HG03139 (cell line): ENCODE measurements at regions not wholly inside any gene's neighbourhood (a gene's known extent, or its start where the extent isn't known, plus 50 kb on each side); places are given as distances from the start of the nearest gene placed in this dataset.
"Not testable (repeated sequence)": the region's sequence is repeated elsewhere in the genome, so short reads cannot be mapped to it uniquely, and the experiment has no call there.

Experiments
- ATAC-seq: cut with Tn5 transposase; IDR thresholded peaks from one replicate; pipeline ENCODE4 v1.9.1; 2021; ENCODE audit not compliant: unreplicated experiment

DNA sequence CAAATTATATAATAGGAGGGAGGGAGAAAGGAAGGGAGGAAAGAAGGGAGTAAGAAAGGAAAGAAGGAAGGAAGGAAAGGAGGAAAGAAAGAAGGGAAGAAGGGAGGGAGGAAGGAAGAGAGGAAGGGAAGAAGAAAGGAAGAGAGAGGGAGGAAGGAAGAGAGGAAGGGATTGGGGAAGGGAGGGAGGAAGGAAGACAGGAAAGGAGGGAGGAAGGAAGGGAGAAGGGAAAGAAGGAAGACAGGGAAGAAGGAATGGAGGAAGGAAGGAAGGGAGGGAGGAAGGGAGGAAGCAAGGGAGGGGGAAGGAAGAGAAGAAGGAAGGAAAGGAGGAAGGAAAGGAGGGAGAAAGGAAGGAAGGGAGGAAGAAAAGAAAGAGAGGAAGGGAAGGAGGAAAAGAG, 660.5 kb downstream of the EPM2A start:
- ATAC-seq: no peak

DNA sequence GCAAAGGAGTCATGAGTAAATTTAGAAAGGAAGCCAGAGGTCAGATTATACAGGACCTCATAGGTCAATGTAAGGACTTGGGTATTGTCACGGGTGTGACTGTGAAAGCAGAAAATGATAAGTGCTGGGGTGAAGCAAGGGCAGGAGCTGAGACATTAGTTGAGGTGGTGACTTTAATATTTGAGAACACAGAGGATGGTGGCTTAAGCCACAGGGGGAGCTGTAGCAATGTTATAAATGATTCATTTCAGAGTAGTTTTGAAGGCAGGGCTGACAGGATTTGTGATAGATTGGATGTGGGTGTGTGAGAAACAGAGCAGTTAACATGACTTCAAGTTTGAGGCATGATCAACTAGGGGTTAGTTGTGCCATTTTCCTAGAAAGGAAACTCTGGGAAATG, 659.9 kb downstream of the EPM2A start:
- ATAC-seq: no peak

DNA sequence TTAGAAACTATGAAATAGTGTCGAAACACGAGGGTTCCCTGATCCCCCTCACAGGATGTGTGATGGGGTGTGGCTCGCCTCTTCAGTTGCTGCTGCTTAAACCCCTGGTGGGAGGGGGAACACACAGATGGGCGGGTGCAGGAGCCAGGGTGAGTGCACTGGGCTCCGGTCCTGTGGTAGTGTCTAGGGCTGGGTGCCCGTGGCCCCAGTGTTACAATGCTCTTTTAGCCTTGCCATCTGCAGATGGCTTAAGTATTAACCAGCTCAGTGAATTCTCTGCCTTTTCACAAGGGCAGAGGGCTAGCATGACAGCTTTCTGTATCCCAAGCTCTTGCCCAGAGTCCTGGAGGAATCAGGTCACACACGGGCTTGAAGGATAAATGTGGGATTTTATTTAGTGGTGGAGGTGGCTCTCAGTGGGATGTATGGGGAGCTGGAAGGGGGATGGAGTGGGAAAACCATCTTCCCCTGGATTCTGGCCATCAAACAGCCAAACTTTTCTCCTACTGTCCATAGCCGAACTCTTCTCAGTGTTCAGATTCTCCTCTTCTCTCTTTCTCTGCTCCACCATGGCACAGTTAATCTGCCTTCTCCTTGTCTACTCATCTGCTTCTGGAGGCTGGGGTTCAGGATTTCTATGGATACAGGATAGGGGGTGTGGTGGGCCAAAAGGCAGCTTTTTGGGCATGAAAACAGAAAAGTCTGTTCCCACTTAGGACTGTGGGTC, 659.0 kb downstream of the EPM2A start:
- no peak for ATAC-seq

DNA sequence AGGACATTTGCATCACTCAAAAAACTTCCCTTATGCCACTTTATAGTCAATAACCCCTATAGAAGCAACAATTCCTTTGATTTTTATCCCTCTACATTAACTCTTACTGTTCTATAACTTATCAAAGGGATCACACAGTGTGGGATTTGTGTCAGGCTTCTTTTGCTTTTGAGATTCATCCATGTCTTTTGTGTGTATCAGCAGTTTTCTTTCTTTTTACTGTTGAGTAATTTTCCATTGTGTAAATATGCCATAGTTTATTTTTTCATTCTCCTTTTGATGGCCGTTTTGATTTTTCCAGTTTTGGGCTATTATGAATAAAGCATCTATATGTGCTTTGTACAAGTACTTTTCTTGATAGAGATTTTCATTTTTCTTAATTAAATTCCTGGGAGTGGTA, 657.9 kb downstream of the EPM2A start:
- no peak for ATAC-seq

DNA sequence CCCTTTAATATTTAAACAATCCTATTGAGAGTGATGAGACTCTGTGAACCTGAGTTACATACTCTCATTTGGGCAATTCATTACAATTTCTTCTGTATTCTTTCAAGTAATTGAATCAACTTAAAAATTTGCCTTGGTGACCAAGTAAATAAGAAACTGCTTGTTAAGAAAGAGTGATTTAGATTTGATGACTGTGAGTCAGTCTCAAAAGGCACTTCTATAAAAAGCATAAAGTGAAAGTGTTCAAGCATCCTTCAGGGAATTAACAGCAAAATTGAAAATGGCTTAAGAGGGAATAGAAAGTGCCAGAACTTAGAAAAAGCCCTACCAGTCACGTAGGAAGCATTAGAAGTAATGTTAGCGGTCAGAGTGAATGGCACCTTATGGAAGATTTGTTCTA, 654.7 kb downstream of the EPM2A start:
- ATAC-seq: no peak

DNA sequence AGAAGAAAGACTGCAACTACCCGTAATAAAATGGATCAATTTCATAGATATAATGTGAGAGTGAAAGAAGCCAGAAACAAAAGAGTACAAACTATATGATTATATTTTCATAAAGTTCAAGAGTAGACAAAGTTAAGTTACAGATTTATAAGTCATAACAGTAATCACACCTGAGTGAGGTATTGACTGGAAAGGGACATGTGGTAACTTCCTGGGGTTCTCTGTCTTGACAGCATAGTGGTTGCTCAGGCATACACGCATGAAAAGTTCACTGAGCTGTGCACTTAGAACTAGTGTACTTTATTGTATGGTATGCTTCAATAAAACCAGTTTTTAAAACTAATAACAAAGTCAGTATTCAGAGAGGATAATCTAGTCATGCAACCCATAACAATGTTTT, 653.6 kb downstream of the EPM2A start:
- ATAC-seq: no peak

DNA sequence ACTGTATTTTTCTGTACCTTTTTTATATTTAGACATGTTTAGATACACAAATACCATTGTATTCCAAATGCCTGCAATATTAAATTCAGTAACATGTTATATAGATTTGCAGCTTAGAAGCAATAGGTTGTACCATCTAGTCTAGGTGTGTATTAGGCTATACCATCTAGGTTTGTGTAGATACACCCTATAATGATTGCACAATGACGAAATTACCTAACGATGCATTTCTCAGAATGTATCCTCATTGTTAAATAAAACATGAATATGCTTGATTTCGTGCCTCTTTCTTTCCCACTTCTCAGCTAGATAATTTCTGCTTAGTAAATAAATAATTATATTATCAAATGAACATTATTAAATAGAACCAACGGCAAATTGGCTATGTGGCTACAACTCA, 653.0 kb downstream of the EPM2A start:
- no peak for ATAC-seq

DNA sequence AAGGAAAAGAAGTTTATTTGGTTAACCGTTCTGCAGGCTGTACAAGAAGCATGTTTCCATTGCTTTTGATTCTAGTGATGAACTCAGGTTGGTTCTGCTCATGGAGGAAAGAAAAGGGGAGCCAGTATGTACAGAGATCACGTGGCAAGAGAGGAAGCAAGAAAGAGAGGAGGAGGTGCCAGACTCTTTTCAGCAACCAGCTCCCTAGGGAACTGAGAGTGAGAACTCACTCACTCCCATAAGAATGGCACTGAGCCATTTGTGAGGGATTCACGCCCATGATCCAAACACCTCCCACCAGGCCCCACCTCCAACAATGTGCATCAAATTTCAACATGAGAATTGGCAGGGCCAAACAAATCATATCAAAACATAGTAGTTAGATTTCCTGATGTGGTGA, 649.1 kb downstream of the EPM2A start:
- no peak for ATAC-seq

DNA sequence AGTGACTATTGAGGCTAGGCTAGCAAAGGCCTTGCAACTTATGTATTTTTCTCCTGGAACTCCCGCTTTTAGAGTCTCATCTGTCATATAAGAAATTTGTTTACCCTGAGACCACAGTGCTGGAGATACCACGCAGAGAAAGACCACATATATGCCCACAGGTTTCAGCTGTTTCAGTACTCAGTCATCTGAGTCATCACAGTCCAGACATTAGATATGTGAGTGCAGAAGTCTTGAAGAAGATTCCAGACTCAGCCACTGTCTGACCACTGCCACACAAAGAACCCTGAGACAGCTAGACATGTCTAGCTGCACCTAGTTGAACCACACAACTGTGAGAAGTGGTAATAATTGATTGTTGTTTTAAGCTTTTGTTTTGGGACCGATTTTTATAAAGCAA, 648.3 kb downstream of the EPM2A start:
- no peak for ATAC-seq

DNA sequence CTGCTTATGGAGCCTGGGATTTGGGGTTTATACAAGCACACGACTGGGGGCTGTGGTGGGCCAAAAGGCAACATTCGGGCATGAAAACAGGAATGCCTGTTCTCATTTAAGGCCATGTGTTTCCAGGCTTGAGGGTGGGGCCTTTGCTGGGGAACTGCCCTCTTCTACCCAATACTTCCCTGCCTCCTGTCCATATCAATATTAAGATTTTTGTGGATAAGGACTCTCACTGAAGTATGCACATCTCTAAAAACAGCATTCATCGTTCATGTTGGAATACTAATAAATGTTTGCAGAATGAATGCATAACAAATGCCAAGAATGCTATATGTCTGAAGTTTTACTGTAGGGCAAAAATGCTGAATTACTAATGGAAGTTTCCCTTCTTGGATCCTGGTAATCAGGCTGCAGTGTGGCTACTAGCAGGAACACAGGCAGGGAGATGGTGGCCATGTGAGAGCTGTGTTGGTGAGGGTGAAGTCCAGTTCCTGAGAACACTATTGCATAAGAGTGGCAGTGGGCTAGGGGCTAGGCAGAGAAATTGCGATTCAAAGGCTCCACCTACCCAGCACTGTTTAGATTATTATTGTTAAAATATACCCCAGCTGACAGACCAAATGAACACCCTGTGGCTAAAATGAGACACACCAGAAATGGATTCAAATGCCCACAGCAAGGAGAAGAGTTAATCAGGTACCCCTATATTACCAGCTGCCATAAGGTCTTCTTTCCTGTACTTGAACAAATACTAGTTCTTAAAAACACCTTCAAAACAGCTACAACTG, 644.3 kb downstream of the EPM2A start:
- no peak for ATAC-seq

DNA sequence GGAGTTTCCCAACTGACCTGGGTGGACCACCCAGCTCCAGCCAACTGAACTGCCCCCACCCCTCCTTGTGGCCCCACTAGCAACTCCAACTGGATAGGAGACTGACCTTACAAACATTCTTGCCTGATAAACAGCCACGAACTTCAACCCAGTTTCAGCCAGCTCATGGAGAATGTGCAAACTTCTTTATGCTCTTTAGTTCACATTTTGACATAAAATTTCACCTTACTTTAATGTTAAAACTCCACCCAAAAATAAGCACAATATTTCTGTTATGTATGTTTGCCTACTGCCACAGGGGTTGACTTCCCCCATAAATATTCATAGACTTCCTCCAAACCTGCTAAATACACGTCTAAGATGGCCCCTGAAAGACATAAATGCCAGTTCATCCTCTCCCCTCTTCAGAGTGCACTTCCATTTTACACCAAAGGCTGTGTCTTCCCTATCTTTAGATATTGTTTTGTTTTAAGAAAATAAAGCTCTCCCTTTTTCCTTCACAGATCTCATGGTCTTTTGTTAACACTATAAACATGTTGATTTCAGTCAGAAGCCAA, 643.7 kb downstream of the EPM2A start:
- ATAC-seq: no peak

DNA sequence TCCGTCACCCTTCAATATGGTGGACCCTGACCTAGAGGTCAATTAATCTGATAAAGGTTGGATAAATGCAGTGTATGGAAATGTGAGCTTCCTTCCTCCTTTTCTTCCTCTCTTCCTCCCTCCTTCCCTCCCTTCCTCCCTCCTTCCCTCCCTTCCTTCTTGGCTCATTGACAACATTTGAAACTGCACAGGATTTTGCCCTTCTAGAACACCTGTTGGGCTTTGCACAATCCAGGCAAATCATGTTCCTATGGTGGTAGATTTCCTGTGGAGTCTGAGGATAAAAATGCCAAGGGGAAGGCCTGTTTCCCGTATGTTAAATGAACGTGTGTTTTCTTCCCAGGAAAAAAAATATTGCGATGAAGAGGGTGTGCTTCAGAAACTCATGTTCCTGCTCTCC, 642.8 kb downstream of the EPM2A start:
- no peak for ATAC-seq

DNA sequence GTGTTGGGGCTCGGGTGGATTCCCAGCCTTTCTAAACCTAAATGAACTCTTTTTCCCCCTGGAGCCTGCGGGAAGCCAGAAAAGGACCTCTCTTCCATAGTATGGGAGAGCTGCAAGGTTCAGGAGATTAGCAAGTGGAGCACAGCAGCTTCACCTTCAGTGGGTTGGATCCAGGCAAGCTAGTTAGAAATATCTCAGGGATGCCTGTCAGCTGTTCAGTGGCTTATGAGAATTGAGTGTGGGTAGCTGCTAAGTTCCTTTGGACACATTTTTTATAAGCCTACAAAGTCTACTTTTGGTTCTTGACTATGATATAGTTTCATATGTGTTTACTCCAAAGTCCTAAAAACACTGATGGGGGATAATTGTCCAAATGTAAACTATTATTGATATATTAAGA, 642.1 kb downstream of the EPM2A start:
- no peak for ATAC-seq

DNA sequence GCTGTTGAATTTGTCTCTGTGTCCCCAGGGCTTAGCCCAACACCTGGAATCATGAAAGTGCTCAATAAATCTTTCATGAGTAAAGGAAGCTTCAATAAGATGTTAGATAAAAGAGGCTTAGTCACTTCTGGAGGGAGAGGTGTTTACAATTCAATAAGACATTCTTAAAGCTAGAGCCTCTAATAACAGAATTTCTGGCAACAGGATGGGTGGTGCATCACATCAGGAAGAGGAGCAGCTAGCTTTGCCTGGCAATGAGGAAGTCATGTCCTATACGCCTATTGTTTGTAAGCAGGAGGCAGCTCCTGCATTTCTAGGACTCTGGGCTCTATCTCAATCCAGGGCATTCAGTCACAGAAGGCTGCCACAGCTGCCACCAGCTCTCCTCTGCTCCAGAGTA, 638.5 kb downstream of the EPM2A start:
- ATAC-seq: no peak

DNA sequence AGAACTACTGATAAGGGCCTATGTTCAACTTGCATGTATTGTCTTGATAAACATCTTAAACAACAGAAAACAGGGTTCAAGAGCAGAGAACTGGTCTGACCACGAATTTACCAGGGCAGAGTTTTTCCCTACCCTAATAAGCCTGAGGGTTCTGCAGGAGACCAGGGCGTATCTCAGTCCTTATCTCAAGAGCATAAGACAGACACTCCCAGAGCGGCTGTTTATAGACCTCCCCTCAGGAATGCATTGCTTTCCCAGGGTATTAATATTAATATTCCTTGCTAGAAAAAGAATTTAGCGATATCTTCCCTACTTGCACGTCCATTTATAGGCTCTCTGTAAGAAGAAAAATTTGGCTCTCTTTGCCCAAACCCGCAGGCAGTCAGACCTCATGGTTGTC, 637.2 kb downstream of the EPM2A start:
- ATAC-seq: not testable (repeated sequence)

DNA sequence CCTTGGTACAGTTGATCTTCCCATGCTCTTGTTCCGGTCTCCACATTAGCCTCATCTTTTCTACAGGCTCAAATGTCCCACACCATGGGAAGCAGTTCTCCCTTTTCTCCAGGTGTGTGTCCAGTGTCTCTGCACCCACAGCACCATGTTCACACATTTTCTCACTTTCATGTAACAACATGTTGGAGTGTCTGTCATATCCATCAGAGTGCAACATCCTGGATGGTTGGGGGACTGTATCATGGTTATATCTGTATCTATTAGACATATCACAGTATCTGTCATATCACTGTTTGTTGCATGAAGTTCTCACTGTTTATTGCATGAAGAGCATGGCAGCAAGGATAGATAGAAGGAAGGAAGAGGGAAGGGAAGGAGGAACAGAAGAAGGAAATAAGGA, 635.6 kb downstream of the EPM2A start:
- no peak for ATAC-seq

DNA sequence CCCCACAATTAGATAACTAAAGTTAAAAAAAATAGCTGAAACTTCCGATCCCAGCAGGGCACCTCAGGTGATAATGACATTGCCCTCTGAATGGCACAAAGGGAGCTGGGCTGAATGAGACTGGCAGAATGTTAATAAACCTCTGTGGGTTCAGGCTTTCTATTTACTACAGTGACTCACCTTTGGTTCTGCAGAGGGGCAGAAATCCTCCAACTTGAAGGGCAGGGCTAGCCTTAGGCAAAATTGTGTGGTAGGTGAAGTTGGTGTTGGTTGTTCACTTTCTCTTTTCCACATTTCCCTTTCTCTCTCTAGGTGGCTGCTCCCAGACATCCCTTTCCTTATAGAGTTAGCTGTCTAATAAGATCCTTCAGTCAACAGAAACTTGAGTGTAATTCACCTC, 625.2 kb downstream of the EPM2A start:
- ATAC-seq: no peak

DNA sequence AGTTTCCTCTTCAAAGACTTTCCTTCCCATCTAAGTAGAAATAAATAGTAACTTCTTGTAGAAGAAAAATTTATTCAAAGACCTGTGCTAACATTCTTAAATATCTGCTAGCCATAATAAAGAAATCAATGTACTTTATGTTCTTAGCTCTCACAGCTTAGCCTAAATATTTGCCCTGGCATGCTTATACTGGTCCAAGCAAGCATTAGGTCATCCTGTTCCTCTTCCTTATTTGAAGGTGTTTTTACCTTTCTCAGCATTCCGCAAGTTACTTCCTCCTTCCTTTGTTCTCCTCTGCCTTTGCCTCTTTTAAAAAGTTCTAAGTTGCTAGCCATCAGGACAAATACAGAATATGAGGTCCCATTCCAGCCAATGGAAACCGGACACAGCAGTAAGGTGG, 623.9 kb downstream of the EPM2A start:
- not testable (repeated sequence) for ATAC-seq

DNA sequence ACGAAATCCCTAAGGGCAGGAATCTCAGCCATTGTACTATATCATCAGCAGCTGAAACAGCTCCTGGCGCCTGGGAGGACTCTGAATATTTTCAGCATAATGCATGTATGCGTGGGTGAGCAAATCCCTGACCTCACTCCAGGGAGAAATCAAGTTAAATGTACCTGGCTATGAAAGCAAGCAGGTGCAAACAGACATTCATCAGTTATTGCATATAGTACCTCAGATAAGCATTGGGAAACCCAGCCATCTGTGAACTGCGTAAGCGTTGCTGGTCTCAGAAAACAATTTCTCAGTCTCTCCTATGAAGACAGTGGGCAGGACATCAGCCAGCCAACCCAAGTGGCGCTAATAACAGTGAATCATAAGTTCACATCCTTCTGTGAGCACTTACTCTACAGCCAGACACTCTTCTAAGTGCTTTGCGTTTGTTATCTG, 622.6 kb downstream of the EPM2A start:
- no peak for ATAC-seq

DNA sequence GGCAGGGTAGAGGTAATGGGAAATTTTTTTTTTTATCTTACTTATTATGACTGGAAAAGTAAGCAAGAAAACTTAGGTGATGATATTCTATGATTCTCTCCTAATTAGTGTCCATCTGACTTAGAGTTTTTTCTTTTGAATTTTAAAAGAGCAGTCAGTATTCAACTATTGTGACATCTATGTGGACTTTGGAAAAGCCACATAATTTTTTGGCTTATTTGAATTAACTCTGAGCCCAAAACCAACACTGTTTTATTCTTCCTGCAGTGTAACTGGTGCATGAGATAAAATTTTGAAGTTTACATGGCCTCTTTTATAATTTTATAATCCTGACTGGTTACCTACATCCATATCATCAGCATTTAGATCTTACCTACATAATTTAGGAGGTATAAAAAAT, 619.7 kb downstream of the EPM2A start:
- ATAC-seq: no peak

DNA sequence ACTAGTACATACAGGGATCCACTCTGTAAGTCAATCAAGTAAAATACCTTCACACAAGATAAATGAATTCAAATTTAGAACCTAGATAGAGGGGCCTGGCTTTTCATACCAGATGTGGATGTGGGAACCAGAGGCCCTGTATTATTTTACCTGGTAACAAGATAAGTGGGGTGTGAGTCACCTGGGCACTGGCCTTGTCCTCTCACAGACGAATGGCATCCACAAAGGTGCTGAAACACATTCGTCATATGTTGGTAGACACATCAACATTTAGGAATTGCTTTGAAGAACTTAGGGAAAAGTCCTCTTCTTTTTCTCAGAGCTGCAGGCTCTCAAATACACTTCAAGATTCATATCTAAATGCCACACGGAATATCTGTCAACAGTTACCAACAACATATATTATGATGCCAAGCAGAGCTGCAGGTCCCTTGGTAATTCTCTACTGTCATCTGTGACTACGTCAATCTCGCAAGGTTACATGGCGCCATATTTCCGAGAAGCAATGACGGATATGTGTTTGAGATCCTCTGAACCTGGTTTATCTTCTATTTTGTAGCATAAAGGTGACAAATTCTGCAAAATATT, 618.6 kb downstream of the EPM2A start:
- no peak for ATAC-seq

DNA sequence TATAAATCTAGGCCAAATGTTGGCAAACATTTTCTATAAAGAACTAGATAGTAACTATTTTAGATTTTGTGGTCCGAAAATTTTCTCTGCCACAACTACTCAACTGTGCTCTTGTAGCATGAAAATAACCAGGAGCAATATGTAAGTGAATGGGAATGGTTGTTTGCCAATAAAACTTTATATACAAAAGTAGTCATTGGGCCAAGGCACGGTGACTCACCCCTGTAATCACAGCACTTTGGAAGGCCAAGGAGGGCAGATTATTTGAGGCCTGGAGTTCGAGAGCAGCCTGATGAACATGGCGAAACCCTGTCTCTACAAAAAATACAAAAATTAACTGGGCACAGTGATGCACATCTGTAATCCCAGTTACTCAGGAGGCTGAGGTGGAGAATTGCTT, 617.1 kb downstream of the EPM2A start:
- ATAC-seq: no peak
